ENCODE measurements at regions not wholly inside any gene's neighbourhood (a gene's known extent, or its start where the extent isn't known, plus 50 kb on each side); places are given as distances from the start of the nearest gene placed in this dataset.

DNA sequence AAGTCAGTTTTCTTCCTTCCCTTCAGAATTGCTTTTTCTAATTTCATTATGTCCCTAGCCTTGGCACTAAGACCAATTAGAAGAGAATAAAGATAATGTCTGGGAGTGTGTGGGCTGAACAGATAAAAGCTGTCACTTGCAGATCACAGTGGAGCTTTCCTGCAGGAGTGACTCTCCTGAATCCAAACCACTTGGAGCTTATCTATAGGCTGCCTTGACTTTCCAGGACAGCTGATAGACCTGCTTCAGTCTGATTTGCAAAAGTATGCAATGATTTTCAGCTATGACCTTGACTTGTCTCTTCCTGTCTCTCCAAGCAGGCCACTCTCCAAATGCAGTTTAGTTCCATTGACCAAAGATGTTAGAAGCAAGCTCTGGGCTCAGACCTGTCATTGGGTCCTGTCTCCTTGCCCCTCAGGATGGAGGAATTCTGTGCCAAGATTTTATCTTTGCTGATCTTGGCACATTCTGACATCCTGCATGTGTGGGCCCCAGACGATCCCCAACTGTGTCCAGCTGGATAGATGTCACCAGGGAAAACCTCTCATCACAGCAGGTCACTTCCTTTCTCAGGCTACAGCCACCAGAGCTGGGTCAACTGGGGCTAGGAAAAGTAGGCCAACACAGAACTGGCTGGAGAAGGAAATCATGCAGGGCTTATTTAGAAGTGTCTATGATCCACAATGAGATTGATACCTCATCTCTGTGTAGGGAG lies 120.9 kb upstream of the ZNF438 start:
- CTCF ChIA-PET = no interaction called here
- POLR2A ChIA-PET = interaction anchor here (0.9 kb wide), 1 partner anchor 15 kb away, joined by 4 read pairs; no protein-coding TSS in a partner anchor
- Mint-ChIP-seq H3K27ac (no peak overlapping the region), H3K4me3 (no peak overlapping the region), H3K27me3 (no peaks in the 10 kb centered on the region), H3K9me3 (peaks cover 2% of the 10 kb centered on the region), H3K4me1 (ENCODE audit: low read depth) (peaks cover 18% of the 10 kb centered on the region), H3K36me3 (ENCODE audit: low read depth) (no peaks in the 10 kb centered on the region)
- no peaks in the 10 kb centered on the region for H3K36me3 ChIP-seq (ENCODE audit: insufficient read depth, low read length)
- ATAC-seq (ENCODE audit: poor library complexity) = no peak
- no peaks in the 10 kb centered on the region for H3K27me3 ChIP-seq (ENCODE audit: control insufficient read depth in 1 of 2, insufficient read depth in 2 of 2, low read length in 2 of 2)
- H3K9me3 ChIP-seq (ENCODE audit: control insufficient read depth in 1 of 2, insufficient read depth in 1 of 2, low read length in 2 of 2) = no peaks in the 10 kb centered on the region
- H3K4me1 ChIP-seq (ENCODE audit: insufficient read depth, low read length) = no peaks in the 10 kb centered on the region
- DNase-seq = no peak
- H3K4me3 ChIP-seq (ENCODE audit: low read length) = no peak overlapping the region
- no peak overlapping the region for H3K27ac ChIP-seq (ENCODE audit: low read depth in 1 of 2, low read length in 2 of 2)
- intact Hi-C loops (cut with DNase I, micrococcal nuclease) = no loop called here
- TF ChIP-seq, protein P1, sequence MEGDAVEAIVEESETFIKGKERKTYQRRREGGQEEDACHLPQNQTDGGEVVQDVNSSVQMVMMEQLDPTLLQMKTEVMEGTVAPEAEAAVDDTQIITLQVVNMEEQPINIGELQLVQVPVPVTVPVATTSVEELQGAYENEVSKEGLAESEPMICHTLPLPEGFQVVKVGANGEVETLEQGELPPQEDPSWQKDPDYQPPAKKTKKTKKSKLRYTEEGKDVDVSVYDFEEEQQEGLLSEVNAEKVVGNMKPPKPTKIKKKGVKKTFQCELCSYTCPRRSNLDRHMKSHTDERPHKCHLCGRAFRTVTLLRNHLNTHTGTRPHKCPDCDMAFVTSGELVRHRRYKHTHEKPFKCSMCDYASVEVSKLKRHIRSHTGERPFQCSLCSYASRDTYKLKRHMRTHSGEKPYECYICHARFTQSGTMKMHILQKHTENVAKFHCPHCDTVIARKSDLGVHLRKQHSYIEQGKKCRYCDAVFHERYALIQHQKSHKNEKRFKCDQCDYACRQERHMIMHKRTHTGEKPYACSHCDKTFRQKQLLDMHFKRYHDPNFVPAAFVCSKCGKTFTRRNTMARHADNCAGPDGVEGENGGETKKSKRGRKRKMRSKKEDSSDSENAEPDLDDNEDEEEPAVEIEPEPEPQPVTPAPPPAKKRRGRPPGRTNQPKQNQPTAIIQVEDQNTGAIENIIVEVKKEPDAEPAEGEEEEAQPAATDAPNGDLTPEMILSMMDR (IDR thresholded peaks at IDR 0.05) = no peak

DNA sequence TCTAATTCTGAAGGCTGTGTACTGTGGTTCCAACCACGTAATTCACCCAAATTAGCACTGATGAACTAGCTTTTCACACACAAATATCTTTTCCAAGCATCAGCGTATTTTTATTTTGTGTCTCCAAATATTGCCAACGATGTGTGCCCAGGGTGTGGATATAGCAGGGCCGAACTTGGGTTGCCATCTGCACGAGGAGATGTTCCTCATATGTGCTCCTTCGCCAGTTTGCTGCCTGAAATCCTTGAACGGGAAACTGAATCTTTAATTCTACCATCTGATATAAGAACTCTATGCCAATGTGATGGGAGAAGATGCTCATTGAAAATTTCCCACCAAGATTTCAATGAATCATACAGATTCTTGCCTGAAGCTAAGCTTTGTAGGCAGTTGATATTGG lies 121.5 kb upstream of the ZNF438 start:
- no peaks in the 10 kb centered on the region for H3K36me3 Mint-ChIP-seq (ENCODE audit: low read depth)
- H3K27me3 ChIP-seq (ENCODE audit: control insufficient read depth in 1 of 2, insufficient read depth in 2 of 2, low read length in 2 of 2) = no peaks in the 10 kb centered on the region
- no peaks in the 10 kb centered on the region for H3K36me3 ChIP-seq (ENCODE audit: insufficient read depth, low read length)
- H3K27ac ChIP-seq (ENCODE audit: low read depth in 1 of 2, low read length in 2 of 2) = no peak overlapping the region
- H3K4me1 Mint-ChIP-seq (ENCODE audit: low read depth) = peaks cover 18% of the 10 kb centered on the region
- DNase-seq (no peak), ATAC-seq (ENCODE audit: poor library complexity) (no peak)
- no peaks in the 10 kb centered on the region for H3K4me1 ChIP-seq (ENCODE audit: insufficient read depth, low read length)
- H3K27ac Mint-ChIP-seq = no peak overlapping the region
- TF ChIP-seq, protein P1 (IDR thresholded peaks at IDR 0.05) = no peak
- POLR2A ChIA-PET = no interaction called here
- peaks cover 2% of the 10 kb centered on the region for H3K9me3 Mint-ChIP-seq
- H3K4me3 ChIP-seq (ENCODE audit: low read length) = no peak overlapping the region
- no peak overlapping the region for H3K4me3 Mint-ChIP-seq
- intact Hi-C loops (cut with DNase I, micrococcal nuclease) = no loop called here
- no peaks in the 10 kb centered on the region for H3K9me3 ChIP-seq (ENCODE audit: control insufficient read depth in 1 of 2, insufficient read depth in 1 of 2, low read length in 2 of 2)
- CTCF ChIA-PET = no interaction called here
- H3K27me3 Mint-ChIP-seq = no peaks in the 10 kb centered on the region

DNA sequence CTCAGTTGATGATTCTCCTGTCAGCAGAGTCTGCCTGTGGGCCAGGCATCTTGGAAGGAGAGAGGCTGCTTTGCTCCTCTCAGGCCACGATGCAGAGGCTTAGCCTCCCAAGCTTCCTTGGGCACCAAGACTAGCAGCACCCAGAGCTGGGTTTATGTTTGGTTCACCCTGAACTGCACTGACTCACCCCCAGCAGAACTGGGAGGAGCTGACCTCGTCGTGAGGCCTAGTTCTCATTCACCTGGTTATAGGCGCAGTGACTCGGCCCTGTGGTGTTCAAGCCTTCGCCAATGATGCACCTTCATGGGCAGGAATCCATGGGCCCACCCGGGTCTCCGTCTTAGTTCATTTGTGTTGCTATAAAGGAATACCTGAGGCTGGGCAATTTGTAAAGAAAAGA lies 122.0 kb upstream of the ZNF438 start:
- ATAC-seq (ENCODE audit: poor library complexity) (no peak), DNase-seq (no peak)
- Mint-ChIP-seq H3K4me1 (ENCODE audit: low read depth) (peaks cover 18% of the 10 kb centered on the region), H3K4me3 (no peak overlapping the region), H3K27me3 (no peaks in the 10 kb centered on the region), H3K27ac (no peak overlapping the region), H3K36me3 (ENCODE audit: low read depth) (no peaks in the 10 kb centered on the region), H3K9me3 (peaks cover 2% of the 10 kb centered on the region)
- intact Hi-C loops (cut with DNase I, micrococcal nuclease) = no loop called here
- TF ChIP-seq, protein P1 (IDR thresholded peaks at IDR 0.05) = no peak
- H3K4me1 ChIP-seq (ENCODE audit: insufficient read depth, low read length) = no peaks in the 10 kb centered on the region
- H3K27me3 ChIP-seq (ENCODE audit: control insufficient read depth in 1 of 2, insufficient read depth in 2 of 2, low read length in 2 of 2) = no peaks in the 10 kb centered on the region
- no peak overlapping the region for H3K27ac ChIP-seq (ENCODE audit: low read depth in 1 of 2, low read length in 2 of 2)
- H3K9me3 ChIP-seq (ENCODE audit: control insufficient read depth in 1 of 2, insufficient read depth in 1 of 2, low read length in 2 of 2) = no peaks in the 10 kb centered on the region
- H3K36me3 ChIP-seq (ENCODE audit: insufficient read depth, low read length) = no peaks in the 10 kb centered on the region
- ChIA-PET POLR2A (no interaction called here), CTCF (no interaction called here)
- no peak overlapping the region for H3K4me3 ChIP-seq (ENCODE audit: low read length)
